Hepatocyte (in vitro differentiated cells): ENCODE measurements at regions not wholly inside any gene's neighbourhood (a gene's known extent, or its start where the extent isn't known, plus 50 kb on each side); places are given as distances from the start of the nearest gene placed in this dataset.

Experiments
- DNase-seq: peaks from one replicate; pipeline ENCODE4 v3.0.0-alpha.2; 2016; ENCODE audit warnings: low spot score
- H2AFZ ChIP-seq: fragments of 200-600 bp; sonication (generic); 2 replicates; pipeline ENCODE4 v1.6.0; 2016; ENCODE audit warnings: antibody characterized with exemption, mild to moderate bottlenecking
- H3K27ac ChIP-seq: fragments of 200-600 bp; sonication (generic); 2 replicates; pipeline ENCODE4 v1.5.1; 2016; ENCODE audit warnings: mild to moderate bottlenecking
- H3K27me3 ChIP-seq: fragments of 200-600 bp; sonication (generic); 2 replicates; pipeline ENCODE4 v1.6.1; 2016
- H3K36me3 ChIP-seq: fragments of 200-600 bp; sonication (generic); replicated peaks from 2 replicates; pipeline ENCODE4 v1.5.1; 2016; ENCODE audit warnings: low read depth; ENCODE audit not compliant: insufficient read depth
- H3K4me1 ChIP-seq: fragments of 200-600 bp; sonication (generic); 2 replicates; pipeline ENCODE4 v1.5.1; 2016; ENCODE audit warnings: mild to moderate bottlenecking, moderate library complexity; ENCODE audit not compliant: insufficient read depth
- H3K4me2 ChIP-seq: fragments of 200-600 bp; sonication (generic); 2 replicates; pipeline ENCODE4 v1.6.0; 2016
- H3K4me3 ChIP-seq: fragments of 200-600 bp; sonication (generic); 2 replicates; pipeline ENCODE4 v1.5.1; 2016; ENCODE audit warnings: mild to moderate bottlenecking
- H3K79me2 ChIP-seq: fragments of 200-600 bp; sonication (generic); 2 replicates; pipeline ENCODE4 v1.6.0; 2017; ENCODE audit warnings: mild to moderate bottlenecking
- H3K9me2 ChIP-seq: fragments of 200-600 bp; sonication (generic); replicated peaks from 2 replicates; pipeline ENCODE4 v1.6.0; 2017; ENCODE audit warnings: mild to moderate bottlenecking; ENCODE audit not compliant: insufficient read depth
- H3K9me3 ChIP-seq: fragments of 200-600 bp; sonication (generic); 2 replicates; pipeline ENCODE4 v1.5.1; 2016; ENCODE audit warnings: low read depth, mild to moderate bottlenecking
- H4K20me1 ChIP-seq: fragments of 200-600 bp; sonication (generic); 2 replicates; pipeline ENCODE4 v1.6.0; 2016; ENCODE audit warnings: mild to moderate bottlenecking; ENCODE audit not compliant: insufficient read depth, poor library complexity, severe bottlenecking
- CTCF ChIP-seq: fragments of 200-600 bp; sonication (generic); IDR thresholded peaks from 2 replicates; pipeline ENCODE4 v1.5.1; 2016; ENCODE audit warnings: antibody characterized with exemption, mild to moderate bottlenecking; ENCODE audit not compliant: poor library complexity
- EZH2 ChIP-seq: fragments of 200-600 bp; sonication (generic); IDR thresholded peaks from 2 replicates; pipeline ENCODE4 v1.6.1; 2016; ENCODE audit warnings: antibody characterized with exemption, mild to moderate bottlenecking, borderline replicate concordance
- EZH2phosphoT487 ChIP-seq: fragments of 200-600 bp; sonication (generic); IDR thresholded peaks from one replicate; pipeline ENCODE4 v1.6.1; 2018; ENCODE audit warnings: antibody characterized with exemption, mild to moderate bottlenecking, low read depth, moderate library complexity; ENCODE audit not compliant: unreplicated experiment, severe bottlenecking
- WGBS: methylation state at CpG from one replicate; pipeline ENCODE4 v1.1.6; 2016; ENCODE audit warnings: low lambda C conversion rate; ENCODE audit errors: missing lambda C conversion rate; 5-methylcytosine and 5-hydroxymethylcytosine counted together

GRCh38 chr5:87114631-87115030 lies 153.1 kb upstream of the RASA1 start:
- H3K4me1 ChIP-seq, result no peaks in the 10 kb centered on the region
- no peaks in the 10 kb centered on the region for H3K79me2 ChIP-seq
- H3K27me3 ChIP-seq, result no peaks in the 10 kb centered on the region
- no peak for TF ChIP-seq EZH2phosphoT487
- no peak for TF ChIP-seq CTCF
- TF ChIP-seq EZH2, result no peak
- DNase-seq, result no peak
- no peak overlapping the region for H2AFZ ChIP-seq
- H3K4me2 ChIP-seq, result no peak overlapping the region
- 95% methylated on average over 4 of the region's 4 CpGs for WGBS
- H3K4me3 ChIP-seq, result no peak overlapping the region
- no peaks in the 10 kb centered on the region for H4K20me1 ChIP-seq
- H3K9me2 ChIP-seq, result no peaks in the 10 kb centered on the region
- no peak overlapping the region for H3K27ac ChIP-seq
- no peaks in the 10 kb centered on the region for H3K36me3 ChIP-seq
- no peaks in the 10 kb centered on the region for H3K9me3 ChIP-seq

GRCh38 chr5:87115839-87116364 lies 151.8 kb upstream of the RASA1 start:
- WGBS, result 61% methylated on average over 3 of the region's 3 CpGs
- Histone ChIP-seq H3K4me1 (no peaks in the 10 kb centered on the region), H2AFZ (no peak overlapping the region), H3K4me3 (no peak overlapping the region), H3K9me2 (no peaks in the 10 kb centered on the region), H3K79me2 (no peaks in the 10 kb centered on the region), H3K27me3 (no peaks in the 10 kb centered on the region), H3K36me3 (no peaks in the 10 kb centered on the region), H4K20me1 (no peaks in the 10 kb centered on the region), H3K27ac (no peak overlapping the region), H3K4me2 (no peak overlapping the region), H3K9me3 (no peaks in the 10 kb centered on the region)
- no peak for DNase-seq
- no peak for TF ChIP-seq CTCF
- no peak for TF ChIP-seq EZH2
- no peak for TF ChIP-seq EZH2phosphoT487

GRCh38 chr5:87116825-87117512 lies 150.7 kb upstream of the RASA1 start:
- H3K4me1 ChIP-seq, result no peaks in the 10 kb centered on the region
- no peak for DNase-seq
- no peak overlapping the region for H3K4me3 ChIP-seq
- no peak overlapping the region for H2AFZ ChIP-seq
- H3K9me3 ChIP-seq, result no peaks in the 10 kb centered on the region
- no peaks in the 10 kb centered on the region for H3K27me3 ChIP-seq
- H3K27ac ChIP-seq, result no peak overlapping the region
- no peaks in the 10 kb centered on the region for H3K36me3 ChIP-seq
- no peaks in the 10 kb centered on the region for H3K9me2 ChIP-seq
- H4K20me1 ChIP-seq, result no peaks in the 10 kb centered on the region
- no peak overlapping the region for H3K4me2 ChIP-seq
- 70% methylated on average over 2 of the region's 2 CpGs for WGBS
- no peak for TF ChIP-seq CTCF
- TF ChIP-seq EZH2, result no peak
- TF ChIP-seq EZH2phosphoT487, result no peak
- H3K79me2 ChIP-seq, result no peaks in the 10 kb centered on the region
